PC-9 (cell line): ENCODE measurements at regions not wholly inside any gene's neighbourhood (a gene's known extent, or its start where the extent isn't known, plus 50 kb on each side); places are given as distances from the start of the nearest gene placed in this dataset.

Experiments
- CTCF ChIP-seq: fragments of 200-600 bp; sonication (generic); conservative IDR thresholded peaks from 2 replicates; pipeline ENCODE4 v1.6.1; 2017; ENCODE audit warnings: mixed run types, antibody characterized with exemption, mild to moderate bottlenecking, moderate library complexity
- EZH2 ChIP-seq: fragments of 200-600 bp; sonication (generic); IDR thresholded peaks from 2 replicates; pipeline ENCODE4 v1.8.0; 2017; ENCODE audit warnings: antibody characterized with exemption, low read depth

GRCh38 chr13:31476266-31476665, 263.1 kb upstream of the RXFP2 start:
- TF ChIP-seq CTCF, result no peak
- TF ChIP-seq EZH2, result no peak
